HUES64 (cell line): ENCODE measurements at regions not wholly inside any gene's neighbourhood (a gene's known extent, or its start where the extent isn't known, plus 50 kb on each side); places are given as distances from the start of the nearest gene placed in this dataset.

Experiments used
- H3K27ac ChIP-seq: 2 replicates; pipeline ENCODE4 v1.7.0; 2013; ENCODE audit warnings: low read depth, low read length, inconsistent platforms
- H3K27me3 ChIP-seq: 2 replicates; pipeline ENCODE4 v1.6.1; 2013; ENCODE audit warnings: mild to moderate bottlenecking, low read length; ENCODE audit not compliant: insufficient read depth
- H3K36me3 ChIP-seq: 2 replicates; pipeline ENCODE4 v1.6.1; 2013; ENCODE audit warnings: mild to moderate bottlenecking, low read length; ENCODE audit not compliant: insufficient read depth
- H3K4me1 ChIP-seq: 2 replicates; pipeline ENCODE4 v1.6.1; 2013; ENCODE audit warnings: mild to moderate bottlenecking, low read length, moderate library complexity; ENCODE audit not compliant: insufficient read depth
- H3K4me3 ChIP-seq: 2 replicates; pipeline ENCODE4 v1.5.1; 2013; ENCODE audit warnings: mild to moderate bottlenecking, low read length, moderate library complexity
- H3K9ac ChIP-seq: 2 replicates; pipeline ENCODE4 v1.6.1; 2013; ENCODE audit warnings: mild to moderate bottlenecking, low read depth, low read length
- H3K9me3 ChIP-seq: 2 replicates; pipeline ENCODE4 v1.6.1; 2013; ENCODE audit warnings: low read depth, low read length; ENCODE audit not compliant: insufficient read depth
- WGBS: fragments of 150-250, 120-280 bp; methylation state at CpG from one replicate; pipeline ENCODE4 v1.1.7; 2013; ENCODE audit warnings: missing lambda C conversion rate; 5-methylcytosine and 5-hydroxymethylcytosine counted together

DNA sequence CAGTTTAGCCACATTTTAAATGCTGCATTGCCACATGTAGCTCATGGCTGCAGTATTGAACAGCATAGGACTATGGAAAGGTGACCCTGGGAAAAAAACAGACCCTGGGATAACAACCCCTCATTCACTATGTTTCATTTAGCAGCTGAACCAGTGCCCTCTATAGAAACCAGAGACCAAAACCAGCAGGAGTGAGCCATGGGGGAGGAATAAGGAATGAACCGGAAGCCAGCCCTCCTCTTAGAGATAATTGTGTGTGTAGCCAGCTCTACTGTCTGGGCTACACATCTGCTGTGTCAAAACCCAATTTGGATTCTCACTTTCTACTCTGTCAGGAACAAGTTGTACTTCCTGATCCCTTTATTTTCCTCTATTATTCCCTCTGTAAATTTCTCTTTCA, 158.5 kb upstream of the S100G start:
- Histone ChIP-seq H3K36me3 (no peaks in the 10 kb centered on the region), H3K4me1 (0 out of 2 replicates have a peak, but pooled peaks cover 7% of the 10 kb centered on the region), H3K27ac (no peak overlapping the region), H3K9me3 (no peaks in the 10 kb centered on the region), H3K27me3 (no peaks in the 10 kb centered on the region), H3K9ac (no peak overlapping the region), H3K4me3 (no peak overlapping the region)
- 25% methylated on average over 1 of the region's 1 CpG for WGBS

DNA sequence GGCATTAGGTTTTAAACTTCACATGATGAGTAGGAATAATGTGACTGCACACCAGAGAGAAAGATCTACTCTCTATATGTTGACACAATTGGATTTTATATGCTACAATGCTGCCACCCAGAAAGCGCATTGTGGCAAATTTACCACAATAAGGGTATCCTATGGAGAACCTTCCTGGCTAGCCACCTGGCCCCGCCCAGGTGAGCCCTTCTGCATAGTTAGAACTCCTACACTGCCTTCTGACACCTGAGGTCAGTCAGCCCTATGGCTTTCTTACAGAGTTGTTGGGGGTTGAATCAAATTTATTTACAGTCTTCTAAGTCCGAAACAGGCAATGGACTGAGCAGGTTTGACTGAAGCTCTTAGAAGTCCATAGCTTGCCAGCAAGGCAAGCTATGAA, 153.8 kb upstream of the S100G start:
- Histone ChIP-seq H3K36me3 (no peaks in the 10 kb centered on the region), H3K4me3 (no peak overlapping the region), H3K9ac (no peak overlapping the region), H3K9me3 (no peaks in the 10 kb centered on the region), H3K27me3 (no peaks in the 10 kb centered on the region), H3K4me1 (0 out of 2 replicates have a peak, but pooled peaks cover 7% of the 10 kb centered on the region), H3K27ac (no peak overlapping the region)
- 89% methylated on average over 3 of the region's 3 CpGs for WGBS

DNA sequence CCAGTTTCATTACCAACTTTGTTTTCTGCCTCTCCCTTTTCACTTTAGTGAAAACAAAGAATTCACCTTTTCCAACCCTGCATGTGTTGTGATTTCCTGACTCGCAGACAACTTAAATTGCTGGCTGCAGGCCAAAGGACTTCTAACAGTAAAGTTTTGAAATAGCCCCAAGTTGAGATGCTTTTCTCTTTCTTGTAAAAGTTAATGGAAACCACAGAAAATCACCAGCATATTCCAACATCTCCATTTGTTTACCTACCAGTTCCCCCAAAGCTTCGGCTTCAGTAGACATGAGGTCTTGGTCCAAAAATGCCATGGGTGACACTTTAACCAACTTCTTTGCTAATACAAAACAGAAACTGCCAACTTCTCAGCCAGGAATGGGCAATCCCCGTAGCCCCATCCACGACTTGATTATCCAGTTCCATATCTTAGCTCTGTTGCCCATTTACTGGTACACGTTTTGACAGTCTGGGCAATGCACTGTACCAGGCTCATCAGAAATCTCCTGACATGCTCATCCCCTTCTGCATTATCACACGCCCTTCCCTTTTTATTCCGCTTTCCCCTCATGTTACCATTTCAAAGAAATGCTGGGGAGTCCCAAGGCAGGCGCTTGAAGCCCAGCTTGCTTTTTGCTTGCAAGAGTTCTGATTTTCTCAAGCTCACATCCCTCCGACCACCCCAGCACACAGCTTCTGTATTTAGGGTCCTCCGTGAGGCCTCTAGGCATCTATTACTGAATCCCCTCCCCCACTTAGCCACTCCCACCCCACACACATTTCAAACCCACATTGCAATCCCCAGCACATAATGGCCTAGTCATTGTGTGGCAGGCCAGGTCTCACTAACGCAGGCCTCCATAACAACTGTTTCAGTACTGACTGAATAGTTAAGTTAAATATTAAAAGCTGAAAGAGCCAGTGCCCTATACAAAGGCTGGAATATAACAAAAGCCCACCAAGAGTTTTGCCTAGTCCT, 137.9 kb upstream of the S100G start:
- WGBS, result 75% methylated on average over 11 of the region's 11 CpGs
- Histone ChIP-seq H3K36me3 (no peaks in the 10 kb centered on the region), H3K4me3 (no peak overlapping the region), H3K27ac (no peak overlapping the region; the same call in 1 of the 2 replicates), H3K9ac (no peak overlapping the region), H3K27me3 (no peaks in the 10 kb centered on the region), H3K4me1 (no peaks in the 10 kb centered on the region; the same call in 1 of the 2 replicates), H3K9me3 (no peaks in the 10 kb centered on the region)

DNA sequence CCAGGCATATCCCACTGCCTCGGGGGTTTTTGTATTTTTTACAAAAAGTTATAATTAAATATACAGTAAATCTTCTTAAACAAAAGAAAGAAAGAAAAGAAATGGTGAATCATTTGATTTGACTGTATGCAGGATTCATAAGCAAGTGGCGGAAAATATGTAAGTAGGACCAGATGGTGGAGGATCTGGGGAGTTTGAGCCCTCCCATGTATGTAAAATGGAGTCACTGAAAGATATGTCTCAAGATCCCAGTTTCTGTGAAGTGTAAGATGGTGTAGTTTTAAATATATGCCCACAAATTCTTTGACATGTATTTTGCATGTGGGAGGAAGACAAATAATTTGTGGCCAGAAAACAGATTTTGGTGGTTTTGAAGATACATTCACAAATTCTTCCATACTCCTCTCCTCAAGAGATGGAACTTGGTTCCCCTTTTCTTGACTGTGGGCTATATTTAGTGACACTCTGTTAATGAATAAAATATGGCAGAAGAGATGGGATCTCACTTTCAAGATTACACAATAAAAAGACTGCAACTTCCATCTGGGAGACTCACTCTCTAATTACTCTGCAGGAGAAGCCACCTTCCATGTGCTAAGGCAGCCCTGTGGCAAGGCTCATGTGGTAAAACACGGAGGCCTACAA, 133.6 kb upstream of the S100G start:
- no peak overlapping the region for H3K4me3 ChIP-seq
- H3K4me1 ChIP-seq, result no peaks in the 10 kb centered on the region; the same call in 1 of the 2 replicates
- H3K27me3 ChIP-seq, result no peaks in the 10 kb centered on the region
- no peaks in the 10 kb centered on the region for H3K36me3 ChIP-seq
- H3K27ac ChIP-seq, result no peak overlapping the region
- H3K9me3 ChIP-seq, result no peaks in the 10 kb centered on the region
- no peak overlapping the region for H3K9ac ChIP-seq
- WGBS, result 81% methylated on average over 2 of the region's 3 CpGs

DNA sequence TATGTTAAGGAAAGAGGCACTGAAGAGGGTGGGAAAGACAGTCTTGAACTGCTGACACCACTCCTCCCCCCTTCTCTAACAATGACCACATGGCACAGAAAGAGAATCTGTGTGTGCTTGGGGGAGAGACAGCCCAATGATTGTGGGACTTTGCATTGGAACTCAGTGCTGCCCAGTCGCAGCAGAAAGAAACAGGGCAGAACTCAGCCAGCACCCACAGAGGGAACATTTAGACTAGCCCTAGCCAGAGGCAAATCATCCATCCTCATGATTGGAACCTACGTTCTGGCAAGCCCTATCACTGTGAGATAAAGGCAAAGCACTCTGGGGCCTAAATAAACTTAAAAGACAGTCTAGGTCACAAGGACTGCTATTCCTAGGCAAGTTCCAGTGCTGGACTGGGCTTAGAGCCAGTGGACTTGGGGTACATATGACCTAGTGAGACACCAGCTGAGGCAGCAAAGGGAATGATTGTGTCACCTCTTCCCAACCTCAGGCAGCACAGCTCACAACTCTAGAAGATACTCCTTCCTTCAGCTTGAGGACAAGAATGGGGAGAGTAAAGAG, 132.8 kb upstream of the S100G start:
- Histone ChIP-seq H3K36me3 (no peaks in the 10 kb centered on the region), H3K4me3 (no peak overlapping the region), H3K27ac (no peak overlapping the region), H3K4me1 (no peaks in the 10 kb centered on the region; the same call in 1 of the 2 replicates), H3K27me3 (no peaks in the 10 kb centered on the region), H3K9me3 (no peaks in the 10 kb centered on the region), H3K9ac (no peak overlapping the region)
- WGBS, result 86% methylated on average over 2 of the region's 2 CpGs

DNA sequence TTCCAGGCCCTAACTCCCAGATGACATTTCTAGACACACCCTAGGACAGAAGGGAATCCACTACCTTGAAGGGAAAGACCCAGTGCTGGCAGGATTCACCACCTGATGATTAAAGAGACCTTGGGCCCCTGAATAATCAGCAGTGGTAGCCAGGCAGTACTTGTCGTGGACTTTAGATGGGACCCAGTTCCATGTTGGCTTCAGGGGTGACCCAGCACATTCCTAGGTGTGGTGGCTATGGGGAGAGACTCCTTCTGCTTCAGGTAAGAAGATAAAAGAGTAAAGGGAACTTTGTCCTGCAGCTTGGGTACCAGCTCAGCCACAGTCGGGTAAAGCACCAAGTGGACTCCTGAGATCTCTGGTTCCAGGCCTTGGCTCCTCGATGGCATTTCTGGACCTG, 131.8 kb upstream of the S100G start:
- no peaks in the 10 kb centered on the region for H3K9me3 ChIP-seq
- no peaks in the 10 kb centered on the region; the same call in 1 of the 2 replicates for H3K4me1 ChIP-seq
- H3K9ac ChIP-seq, result no peak overlapping the region
- 97% methylated on average over 3 of the region's 3 CpGs for WGBS
- no peaks in the 10 kb centered on the region for H3K36me3 ChIP-seq
- no peaks in the 10 kb centered on the region for H3K27me3 ChIP-seq
- no peak overlapping the region for H3K27ac ChIP-seq
- H3K4me3 ChIP-seq, result no peak overlapping the region

DNA sequence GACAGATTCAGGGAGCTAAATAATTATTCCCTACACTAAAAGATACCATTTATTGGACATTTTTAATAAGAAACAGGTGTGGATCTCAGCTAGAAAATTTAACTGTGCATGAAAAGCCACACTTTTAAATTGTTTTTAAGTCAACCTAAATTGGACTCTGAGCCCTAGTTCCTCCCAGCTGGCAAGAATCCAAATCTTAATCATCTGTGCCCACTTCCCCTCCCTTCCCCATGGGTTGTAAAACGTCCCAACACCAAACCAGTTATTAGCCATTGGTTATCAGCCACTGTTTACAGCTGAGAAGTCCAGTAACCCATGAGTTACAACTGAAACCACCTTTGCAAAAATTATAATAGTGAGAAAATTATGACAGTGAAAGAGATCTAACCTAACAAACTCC, 125.6 kb upstream of the S100G start:
- no peaks in the 10 kb centered on the region for H3K27me3 ChIP-seq
- no peak overlapping the region for H3K27ac ChIP-seq
- H3K9ac ChIP-seq, result no peak overlapping the region
- WGBS, result 92% methylated on average over 1 of the region's 1 CpG
- 0 out of 2 replicates have a peak, but pooled peaks cover 3% of the 10 kb centered on the region for H3K9me3 ChIP-seq
- H3K4me3 ChIP-seq, result no peak overlapping the region
- H3K4me1 ChIP-seq, result no peaks in the 10 kb centered on the region
- no peaks in the 10 kb centered on the region for H3K36me3 ChIP-seq

DNA sequence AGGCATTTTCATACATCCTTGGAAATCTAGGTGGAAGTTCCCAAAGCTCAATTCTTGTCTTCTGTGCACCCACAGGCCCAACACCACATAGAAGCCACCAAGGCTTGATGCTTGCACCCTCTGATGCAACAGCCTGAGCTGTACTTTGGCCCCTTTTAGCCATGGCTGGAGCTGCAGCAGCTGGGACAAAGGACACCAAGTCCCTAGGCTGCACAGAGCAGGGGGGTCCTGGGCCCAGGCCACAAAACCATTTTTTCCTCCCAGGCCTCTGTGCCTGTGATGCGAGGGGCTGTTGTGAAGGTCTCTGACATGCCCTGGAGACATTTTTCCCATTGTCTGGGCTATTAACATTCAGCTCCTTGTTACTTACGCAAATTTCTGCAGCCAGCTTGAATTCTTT, 124.0 kb upstream of the S100G start:
- 0 out of 2 replicates have a peak, but pooled peaks cover 3% of the 10 kb centered on the region for H3K9me3 ChIP-seq
- H3K36me3 ChIP-seq, result no peaks in the 10 kb centered on the region
- H3K9ac ChIP-seq, result no peak overlapping the region
- no peaks in the 10 kb centered on the region for H3K27me3 ChIP-seq
- 91% methylated on average over 2 of the region's 2 CpGs for WGBS
- H3K4me1 ChIP-seq, result no peaks in the 10 kb centered on the region
- no peak overlapping the region for H3K27ac ChIP-seq
- H3K4me3 ChIP-seq, result no peak overlapping the region

DNA sequence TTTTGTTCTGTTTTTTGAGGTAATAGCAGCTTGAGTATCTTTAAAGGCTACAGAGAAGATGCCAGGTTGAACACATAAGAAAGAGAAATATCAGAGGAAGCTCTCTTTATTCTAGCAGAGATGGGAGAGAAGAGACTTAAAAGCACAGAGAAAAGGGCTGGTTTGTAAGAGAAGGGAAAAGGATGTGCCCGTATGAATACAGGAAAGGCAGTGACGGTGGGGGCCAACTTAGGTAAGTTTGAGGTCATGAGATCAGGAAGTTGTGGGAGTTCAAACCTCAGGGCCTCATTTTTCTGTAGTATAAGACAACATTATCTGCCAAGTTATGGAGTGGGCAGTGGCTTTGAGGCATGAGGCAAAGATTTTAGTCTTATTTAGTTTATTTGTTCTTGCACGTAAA, 121.3 kb upstream of the S100G start:
- Histone ChIP-seq H3K9ac (no peak overlapping the region), H3K9me3 (0 out of 2 replicates have a peak, but pooled peaks cover 3% of the 10 kb centered on the region), H3K4me3 (no peak overlapping the region), H3K36me3 (no peaks in the 10 kb centered on the region), H3K27ac (no peak overlapping the region), H3K4me1 (no peaks in the 10 kb centered on the region), H3K27me3 (no peaks in the 10 kb centered on the region)
- 93% methylated on average over 2 of the region's 3 CpGs for WGBS
